Panc1 (cell line): ENCODE measurements at regions not wholly inside any gene's neighbourhood (a gene's known extent, or its start where the extent isn't known, plus 50 kb on each side); places are given as distances from the start of the nearest gene placed in this dataset.
"Not testable (repeated sequence)": the region's sequence is repeated elsewhere in the genome, so short reads cannot be mapped to it uniquely, and the experiment has no call there.

ENCODE experiments used
- POLR2AphosphoS5 ChIP-seq: IDR thresholded peaks from 2 replicates; pipeline ENCODE4 v1.6.1; 2012; ENCODE audit warnings: mild to moderate bottlenecking, low read depth, low read length, moderate library complexity
- TF ChIP-seq, protein P1 (sequence below): fragments of 450-650 bp; IDR thresholded peaks from 2 replicates; pipeline ENCODE4 v1.5.1; 2017; ENCODE audit warnings: mild to moderate bottlenecking

DNA sequence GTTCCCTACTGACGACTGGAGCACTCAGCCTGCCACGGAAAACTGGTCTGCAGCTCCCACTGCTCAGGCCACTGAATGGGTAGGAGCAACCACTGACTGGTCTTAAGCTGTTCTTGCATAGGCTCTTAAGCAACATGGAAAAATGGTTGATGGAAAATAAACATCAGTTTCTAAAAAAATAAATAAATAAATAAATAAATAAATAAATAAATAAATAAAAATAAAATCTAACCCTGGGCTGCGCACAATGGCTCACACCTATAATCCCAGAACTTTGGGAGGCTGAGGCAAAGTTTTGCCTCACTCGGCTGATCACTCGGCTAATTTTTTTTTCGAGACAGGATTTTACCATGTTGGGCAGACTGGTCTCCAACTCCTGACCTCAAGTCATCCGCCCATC lies 102.0 kb upstream of the DUSP21 start:
- TF ChIP-seq, protein P1, sequence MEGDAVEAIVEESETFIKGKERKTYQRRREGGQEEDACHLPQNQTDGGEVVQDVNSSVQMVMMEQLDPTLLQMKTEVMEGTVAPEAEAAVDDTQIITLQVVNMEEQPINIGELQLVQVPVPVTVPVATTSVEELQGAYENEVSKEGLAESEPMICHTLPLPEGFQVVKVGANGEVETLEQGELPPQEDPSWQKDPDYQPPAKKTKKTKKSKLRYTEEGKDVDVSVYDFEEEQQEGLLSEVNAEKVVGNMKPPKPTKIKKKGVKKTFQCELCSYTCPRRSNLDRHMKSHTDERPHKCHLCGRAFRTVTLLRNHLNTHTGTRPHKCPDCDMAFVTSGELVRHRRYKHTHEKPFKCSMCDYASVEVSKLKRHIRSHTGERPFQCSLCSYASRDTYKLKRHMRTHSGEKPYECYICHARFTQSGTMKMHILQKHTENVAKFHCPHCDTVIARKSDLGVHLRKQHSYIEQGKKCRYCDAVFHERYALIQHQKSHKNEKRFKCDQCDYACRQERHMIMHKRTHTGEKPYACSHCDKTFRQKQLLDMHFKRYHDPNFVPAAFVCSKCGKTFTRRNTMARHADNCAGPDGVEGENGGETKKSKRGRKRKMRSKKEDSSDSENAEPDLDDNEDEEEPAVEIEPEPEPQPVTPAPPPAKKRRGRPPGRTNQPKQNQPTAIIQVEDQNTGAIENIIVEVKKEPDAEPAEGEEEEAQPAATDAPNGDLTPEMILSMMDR, result not testable (repeated sequence)
- TF ChIP-seq POLR2AphosphoS5, result not testable (repeated sequence)
